ENCODE measurements at regions not wholly inside any gene's neighbourhood (a gene's known extent, or its start where the extent isn't known, plus 50 kb on each side); places are given as distances from the start of the nearest gene placed in this dataset.

GRCh38 chr10:108421266-108421665, 1256.8 kb upstream of the SORCS1 start:
- TF ChIP-seq EZH2phosphoT487 (IDR thresholded peaks at IDR 0.05; ENCODE audit: borderline replicate concordance, low read length) (no peak), CTCF (conservative IDR thresholded peaks at IDR 0.05; ENCODE audit: low read depth, low read length) (no peak), EZH2 (IDR thresholded peaks at IDR 0.05; ENCODE audit: low read length, unreplicated experiment) (no peak)
